ENCODE measurements at regions not wholly inside any gene's neighbourhood (a gene's known extent, or its start where the extent isn't known, plus 50 kb on each side); places are given as distances from the start of the nearest gene placed in this dataset.

GRCh38 chr12:131370321-131370720 is 340.6 kb upstream of the SFSWAP start:
- Histone ChIP-seq H2BK120ac (ENCODE audit: low read depth, low read length) (no peak overlapping the region), H3K79me1 (ENCODE audit: low read length) (no peaks in the 10 kb centered on the region), H3K23ac (ENCODE audit: low read length) (no peak overlapping the region), H3K27ac (ENCODE audit: low read depth, low read length) (no peak overlapping the region), H3K36me3 (ENCODE audit: control insufficient read depth, insufficient read depth, low read length) (no peaks in the 10 kb centered on the region), H2BK5ac (ENCODE audit: low read length) (no peak overlapping the region), H4K8ac (ENCODE audit: low read depth, low read length) (no peak overlapping the region), H3K4me1 (ENCODE audit: control insufficient read depth, low read depth, low read length) (no peaks in the 10 kb centered on the region), H3K4me3 (ENCODE audit: low read length) (no peak overlapping the region), H3K79me2 (ENCODE audit: control insufficient read depth, insufficient read depth, low read length) (no peaks in the 10 kb centered on the region), H3K27me3 (ENCODE audit: insufficient read depth, low read length, poor library complexity) (no peaks in the 10 kb centered on the region), H3K56ac (ENCODE audit: low read length) (no peak overlapping the region), H2BK15ac (replicated peaks; ENCODE audit: low read depth) (no peak overlapping the region), H3K4me2 (ENCODE audit: low read length) (no peak overlapping the region), H2AK5ac (ENCODE audit: low read length) (no peak overlapping the region), H3K4ac (ENCODE audit: low read depth, low read length) (no peak overlapping the region), H3K18ac (ENCODE audit: low read length) (no peak overlapping the region), H4K5ac (ENCODE audit: low read length) (no peak overlapping the region), H3K9ac (ENCODE audit: low read length) (no peak overlapping the region)
- no peak for DNase-seq
- WGBS (ENCODE audit: extremely low coverage, insufficient coverage, low lambda C conversion rate): no CpG with 5 or more reads among the region's 8 CpGs

GRCh38 chr12:131370791-131371347 is 340.0 kb upstream of the SFSWAP start:
- DNase-seq: no peak
- Histone ChIP-seq H4K5ac (ENCODE audit: low read length) (no peak overlapping the region), H2BK5ac (ENCODE audit: low read length) (no peak overlapping the region), H3K36me3 (ENCODE audit: control insufficient read depth, insufficient read depth, low read length) (no peaks in the 10 kb centered on the region), H4K8ac (ENCODE audit: low read depth, low read length) (no peak overlapping the region), H3K4ac (ENCODE audit: low read depth, low read length) (no peak overlapping the region), H2AK5ac (ENCODE audit: low read length) (no peak overlapping the region), H3K4me3 (ENCODE audit: low read length) (no peak overlapping the region), H3K79me2 (ENCODE audit: control insufficient read depth, insufficient read depth, low read length) (no peaks in the 10 kb centered on the region), H3K27me3 (ENCODE audit: insufficient read depth, low read length, poor library complexity) (no peaks in the 10 kb centered on the region), H3K27ac (ENCODE audit: low read depth, low read length) (no peak overlapping the region), H3K18ac (ENCODE audit: low read length) (no peak overlapping the region), H3K4me2 (ENCODE audit: low read length) (no peak overlapping the region), H3K9ac (ENCODE audit: low read length) (no peak overlapping the region), H2BK120ac (ENCODE audit: low read depth, low read length) (no peak overlapping the region), H3K4me1 (ENCODE audit: control insufficient read depth, low read depth, low read length) (no peaks in the 10 kb centered on the region), H3K79me1 (ENCODE audit: low read length) (no peaks in the 10 kb centered on the region), H3K56ac (ENCODE audit: low read length) (no peak overlapping the region), H2BK15ac (replicated peaks; ENCODE audit: low read depth) (no peak overlapping the region), H3K23ac (ENCODE audit: low read length) (no peak overlapping the region)
- no CpG with 5 or more reads among the region's 11 CpGs for WGBS (ENCODE audit: extremely low coverage, insufficient coverage, low lambda C conversion rate)

GRCh38 chr12:131371401-131372170 is 339.3 kb upstream of the SFSWAP start:
- no peaks in the 10 kb centered on the region for H3K36me3 ChIP-seq (ENCODE audit: control insufficient read depth, insufficient read depth, low read length)
- H2BK120ac ChIP-seq (ENCODE audit: low read depth, low read length): no peak overlapping the region
- H4K5ac ChIP-seq (ENCODE audit: low read length): no peak overlapping the region
- DNase-seq: no peak
- H2BK15ac ChIP-seq (replicated peaks; ENCODE audit: low read depth): no peak overlapping the region
- H3K4me3 ChIP-seq (ENCODE audit: low read length): no peak overlapping the region
- H3K27ac ChIP-seq (ENCODE audit: low read depth, low read length): no peak overlapping the region
- no peaks in the 10 kb centered on the region for H3K27me3 ChIP-seq (ENCODE audit: insufficient read depth, low read length, poor library complexity)
- no peak overlapping the region for H3K4me2 ChIP-seq (ENCODE audit: low read length)
- no CpG with 5 or more reads among the region's 16 CpGs for WGBS (ENCODE audit: extremely low coverage, insufficient coverage, low lambda C conversion rate)
- no peak overlapping the region for H3K4ac ChIP-seq (ENCODE audit: low read depth, low read length)
- no peak overlapping the region for H4K8ac ChIP-seq (ENCODE audit: low read depth, low read length)
- H3K23ac ChIP-seq (ENCODE audit: low read length): no peak overlapping the region
- H3K79me1 ChIP-seq (ENCODE audit: low read length): no peaks in the 10 kb centered on the region
- no peak overlapping the region for H3K18ac ChIP-seq (ENCODE audit: low read length)
- no peak overlapping the region for H3K9ac ChIP-seq (ENCODE audit: low read length)
- no peak overlapping the region for H2AK5ac ChIP-seq (ENCODE audit: low read length)
- H2BK5ac ChIP-seq (ENCODE audit: low read length): no peak overlapping the region
- H3K79me2 ChIP-seq (ENCODE audit: control insufficient read depth, insufficient read depth, low read length): no peaks in the 10 kb centered on the region
- H3K4me1 ChIP-seq (ENCODE audit: control insufficient read depth, low read depth, low read length): no peaks in the 10 kb centered on the region
- H3K56ac ChIP-seq (ENCODE audit: low read length): no peak overlapping the region

GRCh38 chr12:131372171-131372475 is 338.8 kb upstream of the SFSWAP start:
- DNase-seq: no peak
- Histone ChIP-seq H3K9ac (ENCODE audit: low read length) (no peak overlapping the region), H3K4me1 (ENCODE audit: control insufficient read depth, low read depth, low read length) (no peaks in the 10 kb centered on the region), H3K4ac (ENCODE audit: low read depth, low read length) (no peak overlapping the region), H3K79me2 (ENCODE audit: control insufficient read depth, insufficient read depth, low read length) (no peaks in the 10 kb centered on the region), H3K79me1 (ENCODE audit: low read length) (no peaks in the 10 kb centered on the region), H2BK15ac (replicated peaks; ENCODE audit: low read depth) (no peak overlapping the region), H2BK5ac (ENCODE audit: low read length) (no peak overlapping the region), H3K18ac (ENCODE audit: low read length) (no peak overlapping the region), H4K5ac (ENCODE audit: low read length) (no peak overlapping the region), H3K27me3 (ENCODE audit: insufficient read depth, low read length, poor library complexity) (no peaks in the 10 kb centered on the region), H2AK5ac (ENCODE audit: low read length) (no peak overlapping the region), H4K8ac (ENCODE audit: low read depth, low read length) (no peak overlapping the region), H3K4me3 (ENCODE audit: low read length) (no peak overlapping the region), H3K36me3 (ENCODE audit: control insufficient read depth, insufficient read depth, low read length) (no peaks in the 10 kb centered on the region), H3K27ac (ENCODE audit: low read depth, low read length) (no peak overlapping the region), H3K56ac (ENCODE audit: low read length) (no peak overlapping the region), H3K23ac (ENCODE audit: low read length) (no peak overlapping the region), H3K4me2 (ENCODE audit: low read length) (no peak overlapping the region), H2BK120ac (ENCODE audit: low read depth, low read length) (no peak overlapping the region)
- no CpG with 5 or more reads among the region's 8 CpGs for WGBS (ENCODE audit: extremely low coverage, insufficient coverage, low lambda C conversion rate)

- Histone ChIP-seq H3K27ac (ENCODE audit: low read depth, low read length) (no peak overlapping the region), H3K36me3 (ENCODE audit: control insufficient read depth, insufficient read depth, low read length) (no peaks in the 10 kb centered on the region), H3K18ac (ENCODE audit: low read length) (no peak overlapping the region), H3K4me2 (ENCODE audit: low read length) (no peak overlapping the region), H3K79me2 (ENCODE audit: control insufficient read depth, insufficient read depth, low read length) (no peaks in the 10 kb centered on the region), H4K5ac (ENCODE audit: low read length) (no peak overlapping the region), H3K9ac (ENCODE audit: low read length) (no peak overlapping the region), H2AK5ac (ENCODE audit: low read length) (no peak overlapping the region), H3K4me1 (ENCODE audit: control insufficient read depth, low read depth, low read length) (no peaks in the 10 kb centered on the region), H3K56ac (ENCODE audit: low read length) (no peak overlapping the region), H4K8ac (ENCODE audit: low read depth, low read length) (no peak overlapping the region), H2BK120ac (ENCODE audit: low read depth, low read length) (no peak overlapping the region), H3K27me3 (ENCODE audit: insufficient read depth, low read length, poor library complexity) (no peaks in the 10 kb centered on the region), H3K79me1 (ENCODE audit: low read length) (no peaks in the 10 kb centered on the region), H3K4me3 (ENCODE audit: low read length) (no peak overlapping the region), H2BK15ac (replicated peaks; ENCODE audit: low read depth) (no peak overlapping the region), H3K4ac (ENCODE audit: low read depth, low read length) (no peak overlapping the region), H2BK5ac (ENCODE audit: low read length) (no peak overlapping the region), H3K23ac (ENCODE audit: low read length) (no peak overlapping the region)
- no peak for DNase-seq
- WGBS (ENCODE audit: extremely low coverage, insufficient coverage, low lambda C conversion rate): 97% methylated on average over 2 of the region's 2 CpGs
These were observed 338.1 kb upstream of the SFSWAP start for GRCh38 chr12:131372706-131373195.

Data from mesendoderm (in vitro differentiated cells).